PC-9 (cell line): ENCODE measurements at regions not wholly inside any gene's neighbourhood (a gene's known extent, or its start where the extent isn't known, plus 50 kb on each side); places are given as distances from the start of the nearest gene placed in this dataset.

Experiments used
- BruUV-seq: library from RNA; stranded (reverse); fragments of 400-500 nt; replicated peaks from 2 replicates; lab custom pipeline; 2021; lab: Mats Ljungman, UMichigan
- CTCF ChIA-PET: fragments of 300-600 bp; sonication (Branson Sonifier 250); formaldehyde crosslinking; loops from one replicate; lab custom pipeline; 2022; ENCODE audit warnings: antibody characterized with exemption; lab: Charles Lee
- POLR2A ChIA-PET: fragments of 300-600 bp; sonication (Branson Sonifier 250); formaldehyde crosslinking; loops from one replicate; lab custom pipeline; 2022; ENCODE audit warnings: antibody characterized with exemption; ENCODE audit not compliant: unreplicated experiment; lab: Charles Lee
- DNase-seq, 2 experiments: peaks; one replicate each; pipeline versions ENCODE4 v3.0.0 to v3.0.0-alpha.2; 2015 to 2022; ENCODE audit warnings: mixed read lengths in 1 of 2
- H2AFZ ChIP-seq: fragments of 200-600 bp; sonication (generic); 2 replicates; pipeline ENCODE4 v1.8.1; 2017; ENCODE audit warnings: antibody characterized with exemption
- H3F3A ChIP-seq: fragments of 200-600 bp; sonication (generic); 2 replicates; pipeline ENCODE4 v1.8.1; 2017; ENCODE audit warnings: antibody characterized with exemption, mild to moderate bottlenecking, low read depth; ENCODE audit not compliant: insufficient read depth
- H3K27ac ChIP-seq: fragments of 200-600 bp; sonication (generic); 2 replicates; pipeline ENCODE4 v1.6.1; 2016; ENCODE audit warnings: mixed run types
- H3K27me3 ChIP-seq: fragments of 200-600 bp; sonication (generic); 2 replicates; pipeline ENCODE4 v1.6.1; 2016; ENCODE audit warnings: low read depth, mixed run types; ENCODE audit not compliant: insufficient read depth
- H3K36me3 ChIP-seq: fragments of 200-600 bp; sonication (generic); 2 replicates; pipeline ENCODE4 v1.6.1; 2016; ENCODE audit warnings: low read depth, mixed run types
- H3K4me1 ChIP-seq: fragments of 200-600 bp; sonication (generic); replicated peaks from 2 replicates; pipeline ENCODE4 v1.6.1; 2016; ENCODE audit warnings: mixed run types; ENCODE audit not compliant: insufficient read depth
- H3K4me2 ChIP-seq: fragments of 200-600 bp; sonication (generic); 2 replicates; pipeline ENCODE4 v1.6.1; 2017; ENCODE audit warnings: mixed run types
- H3K4me3 ChIP-seq: fragments of 200-600 bp; sonication (generic); 2 replicates; pipeline ENCODE4 v1.6.1; 2016; ENCODE audit warnings: mixed run types
- H3K79me2 ChIP-seq: fragments of 200-600 bp; sonication (generic); 2 replicates; pipeline ENCODE4 v1.6.1; 2017; ENCODE audit warnings: low read depth, mixed run types
- H3K9me2 ChIP-seq: fragments of 200-600 bp; sonication (generic); 2 replicates; pipeline ENCODE4 v1.8.1; 2017; ENCODE audit warnings: mild to moderate bottlenecking; ENCODE audit not compliant: insufficient read depth
- H3K9me3 ChIP-seq: fragments of 200-600 bp; sonication (generic); 2 replicates; pipeline ENCODE4 v1.8.1; 2016; ENCODE audit warnings: low read depth; ENCODE audit not compliant: insufficient read depth
- H4K20me1 ChIP-seq: fragments of 200-600 bp; sonication (generic); 2 replicates; pipeline ENCODE4 v1.8.1; 2017; ENCODE audit not compliant: insufficient read depth
- EZH2 ChIP-seq: fragments of 200-600 bp; sonication (generic); IDR thresholded peaks from 2 replicates; pipeline ENCODE4 v1.8.0; 2017; ENCODE audit warnings: antibody characterized with exemption, low read depth
- intact Hi-C: fragments of 100-400 bp; cut with micrococcal nuclease; formaldehyde crosslinking; loops from one replicate; pipeline ENCODE4 v1.10.0; 2022; ENCODE audit not compliant: unreplicated experiment
- TF ChIP-seq, protein P1 (sequence below): fragments of 200-600 bp; sonication (generic); conservative IDR thresholded peaks from 2 replicates; pipeline ENCODE4 v1.6.1; 2017; ENCODE audit warnings: mixed run types, antibody characterized with exemption, mild to moderate bottlenecking, moderate library complexity

DNA sequence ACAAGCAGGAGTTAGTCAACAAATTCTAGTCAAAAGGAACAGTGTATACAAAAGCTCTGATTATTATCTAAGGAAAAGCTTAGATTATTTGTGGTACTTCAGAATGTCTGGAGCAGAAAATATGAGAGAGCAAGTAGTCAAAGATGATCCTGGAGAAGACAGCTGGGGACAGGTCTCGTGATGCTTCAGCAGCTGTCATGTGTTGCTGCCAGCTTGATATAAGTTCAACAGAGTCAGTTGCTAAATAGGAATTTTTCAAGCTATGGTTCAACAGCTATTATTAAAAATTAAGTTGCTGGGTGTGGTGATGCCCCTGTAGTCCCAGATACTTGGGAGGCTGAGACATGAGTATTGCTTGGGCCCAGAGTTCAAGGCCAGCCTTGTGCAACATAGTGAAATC is 240.0 kb upstream of the RHOBTB1 start:
- Histone ChIP-seq H3K4me2 (no peak overlapping the region), H3F3A (no peaks in the 10 kb centered on the region), H3K79me2 (no peaks in the 10 kb centered on the region), H4K20me1 (no peaks in the 10 kb centered on the region), H3K36me3 (no peaks in the 10 kb centered on the region), H3K27me3 (no peaks in the 10 kb centered on the region), H2AFZ (no peak overlapping the region), H3K27ac (no peak overlapping the region), H3K4me1 (no peaks in the 10 kb centered on the region), H3K9me3 (no peaks in the 10 kb centered on the region), H3K9me2 (peaks cover 4% of the 10 kb centered on the region; the same call in 1 of the 2 replicates), H3K4me3 (no peak overlapping the region)
- DNase-seq = no peak
- intact Hi-C loops = no loop called here
- POLR2A ChIA-PET = no interaction called here
- no TSS peak for BruUV-seq
- TF ChIP-seq, protein P1, sequence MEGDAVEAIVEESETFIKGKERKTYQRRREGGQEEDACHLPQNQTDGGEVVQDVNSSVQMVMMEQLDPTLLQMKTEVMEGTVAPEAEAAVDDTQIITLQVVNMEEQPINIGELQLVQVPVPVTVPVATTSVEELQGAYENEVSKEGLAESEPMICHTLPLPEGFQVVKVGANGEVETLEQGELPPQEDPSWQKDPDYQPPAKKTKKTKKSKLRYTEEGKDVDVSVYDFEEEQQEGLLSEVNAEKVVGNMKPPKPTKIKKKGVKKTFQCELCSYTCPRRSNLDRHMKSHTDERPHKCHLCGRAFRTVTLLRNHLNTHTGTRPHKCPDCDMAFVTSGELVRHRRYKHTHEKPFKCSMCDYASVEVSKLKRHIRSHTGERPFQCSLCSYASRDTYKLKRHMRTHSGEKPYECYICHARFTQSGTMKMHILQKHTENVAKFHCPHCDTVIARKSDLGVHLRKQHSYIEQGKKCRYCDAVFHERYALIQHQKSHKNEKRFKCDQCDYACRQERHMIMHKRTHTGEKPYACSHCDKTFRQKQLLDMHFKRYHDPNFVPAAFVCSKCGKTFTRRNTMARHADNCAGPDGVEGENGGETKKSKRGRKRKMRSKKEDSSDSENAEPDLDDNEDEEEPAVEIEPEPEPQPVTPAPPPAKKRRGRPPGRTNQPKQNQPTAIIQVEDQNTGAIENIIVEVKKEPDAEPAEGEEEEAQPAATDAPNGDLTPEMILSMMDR = no peak
- TF ChIP-seq EZH2 = no peak
- CTCF ChIA-PET = interaction anchor here (0.6 kb wide), 1 partner anchor 28 kb away, joined by 3 read pairs; no protein-coding TSS in a partner anchor

GRCh38 chr10:61181832-61182231 is 237.8 kb upstream of the RHOBTB1 start:
- intact Hi-C loops = no loop called here

GRCh38 chr10:61179771-61180170 is 235.8 kb upstream of the RHOBTB1 start:
- 0 out of 2 replicates have a peak, but pooled peaks cover 4% of the 10 kb centered on the region for H3K9me2 ChIP-seq
- no peaks in the 10 kb centered on the region for H3F3A ChIP-seq
- no peaks in the 10 kb centered on the region for H3K79me2 ChIP-seq
- no peak overlapping the region for H3K4me3 ChIP-seq
- no peaks in the 10 kb centered on the region for H3K4me1 ChIP-seq
- H3K27me3 ChIP-seq = no peaks in the 10 kb centered on the region
- TF ChIP-seq EZH2 = no peak
- TF ChIP-seq, protein P1 = no peak
- H3K4me2 ChIP-seq = no peak overlapping the region
- intact Hi-C loops = no loop called here
- no peaks in the 10 kb centered on the region for H3K36me3 ChIP-seq
- H2AFZ ChIP-seq = no peak overlapping the region
- DNase-seq = no peak
- H4K20me1 ChIP-seq = no peaks in the 10 kb centered on the region
- BruUV-seq = no TSS peak
- POLR2A ChIA-PET = no interaction called here
- CTCF ChIA-PET = no interaction called here
- no peaks in the 10 kb centered on the region for H3K9me3 ChIP-seq
- no peak overlapping the region for H3K27ac ChIP-seq

More at GRCh38 chr10:61181832-61182231, 237.8 kb upstream of the RHOBTB1 start:
- Histone ChIP-seq H3K9me2 (peaks cover 4% of the 10 kb centered on the region; the same call in 1 of the 2 replicates), H3K27ac (no peak overlapping the region), H3K4me1 (no peaks in the 10 kb centered on the region), H2AFZ (no peak overlapping the region), H3F3A (no peaks in the 10 kb centered on the region), H4K20me1 (no peaks in the 10 kb centered on the region), H3K27me3 (no peaks in the 10 kb centered on the region), H3K9me3 (no peaks in the 10 kb centered on the region), H3K4me2 (no peak overlapping the region), H3K36me3 (no peaks in the 10 kb centered on the region), H3K4me3 (no peak overlapping the region), H3K79me2 (no peaks in the 10 kb centered on the region)
- ChIA-PET CTCF (no interaction called here), POLR2A (no interaction called here)
- no TSS peak for BruUV-seq
- no peak for DNase-seq
- no peak for TF ChIP-seq EZH2
- TF ChIP-seq, protein P1 = no peak
